ENCODE measurements at regions not wholly inside any gene's neighbourhood (a gene's known extent, or its start where the extent isn't known, plus 50 kb on each side); places are given as distances from the start of the nearest gene placed in this dataset.

DNA sequence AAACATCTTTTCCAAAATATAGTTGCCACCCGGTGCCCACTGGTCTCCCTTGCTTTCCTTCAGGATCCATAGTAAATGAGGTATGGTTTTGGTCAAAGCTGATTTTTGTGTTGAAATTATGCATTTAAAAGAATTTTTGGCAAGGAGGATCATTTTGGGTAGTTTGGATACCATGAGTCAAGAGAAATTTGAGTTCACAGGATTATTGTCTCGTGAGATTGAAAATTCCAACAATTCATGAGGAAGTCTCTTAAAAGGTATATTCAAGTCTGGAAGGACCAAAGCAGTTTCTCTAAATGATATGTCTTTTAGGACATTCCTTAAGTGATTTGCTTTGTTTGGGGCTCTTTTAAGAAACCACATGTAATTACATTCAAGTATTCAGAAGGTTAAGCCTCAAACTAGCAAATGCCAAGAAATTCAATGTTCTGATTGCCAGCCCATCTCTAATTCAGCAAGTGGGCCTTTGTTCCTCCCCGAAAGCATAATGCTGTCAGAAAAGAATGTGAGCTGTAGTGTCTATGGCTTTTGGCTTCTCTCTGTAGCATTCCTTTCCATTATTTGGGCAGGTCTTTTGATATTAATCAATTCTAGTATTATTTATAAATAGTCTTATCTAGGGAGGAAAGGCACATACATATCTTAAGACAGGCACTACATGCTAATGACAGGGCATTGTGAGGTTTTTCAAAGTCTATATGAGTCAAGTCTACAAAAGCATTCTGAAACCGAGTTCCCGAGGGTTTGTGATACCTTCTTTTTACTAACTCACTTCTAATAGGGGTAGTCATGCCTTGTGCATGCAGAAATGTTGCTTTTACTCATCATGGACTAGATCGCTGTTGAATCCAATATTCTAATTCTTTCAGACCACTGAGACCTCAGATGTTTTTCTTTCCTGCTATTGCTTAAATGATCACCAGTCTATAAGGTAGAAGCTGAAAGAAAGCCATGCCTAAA, 453.9 kb downstream of the ENC1 start:
- H2BK12ac ChIP-seq (ENCODE audit: low read depth, low read length): no peak overlapping the region
- ChIA-PET CTCF (ENCODE audit: partially characterized antibody) (interaction anchor here (0.6 kb wide), 1 partner anchor 343 kb away, joined by 3 read pairs; no protein-coding TSS in a partner anchor), POLR2A (ENCODE audit: partially characterized antibody) (no interaction called here)
- H3K23ac ChIP-seq (ENCODE audit: insufficient read length): no peak overlapping the region
- H3K4me1 ChIP-seq (replicated peaks in 1 of 4; ENCODE audit: control insufficient read depth in 3 of 4, insufficient read depth in 4 of 4, low read length in 3 of 4): peaks cover 0 to 2% (median 0%) of the 10 kb centered on the region in 4 experiments; a peak in 1 of 7 replicates
- no peak overlapping the region for H3K4me3 ChIP-seq (ENCODE audit: extremely low read depth in 1 of 4, insufficient read depth in 2 of 4, low read depth in 3 of 4, low read length in 4 of 4)
- no peaks in the 10 kb centered on the region for H3K79me2 ChIP-seq (ENCODE audit: control insufficient read depth in 1 of 2, insufficient read depth in 2 of 2, low read length in 2 of 2)
- no peak overlapping the region for H4K5ac ChIP-seq (ENCODE audit: insufficient read length, low read depth, low read length)
- no peak overlapping the region for H3K4me2 ChIP-seq (ENCODE audit: insufficient read depth in 1 of 2, low read depth in 2 of 2, low read length in 2 of 2)
- no peak for DNase-seq (ENCODE audit: low read depth in 1 of 2, low spot score in 2 of 2)
- no peak overlapping the region for H2BK20ac ChIP-seq (ENCODE audit: low read length)
- no peak overlapping the region for H3K18ac ChIP-seq (ENCODE audit: extremely low read depth, low read length)
- no peak overlapping the region for H3K27ac ChIP-seq (ENCODE audit: low read depth, low read length)
- no peaks in the 10 kb centered on the region for H3K27me3 ChIP-seq (replicated peaks in 1 of 4; ENCODE audit: control insufficient read depth in 3 of 4, extremely low read depth in 1 of 4, insufficient read depth in 3 of 4, low read length in 3 of 4)
- H4K91ac ChIP-seq (replicated peaks; ENCODE audit: insufficient read length, low read length): no peak overlapping the region
- no peak overlapping the region for H4K8ac ChIP-seq (ENCODE audit: extremely low read depth, insufficient read depth, low read length)
- no peak overlapping the region for H2BK15ac ChIP-seq (ENCODE audit: low read length)
- no peaks in the 10 kb centered on the region for H4K20me1 ChIP-seq (replicated peaks in 1 of 2; ENCODE audit: control insufficient read depth in 1 of 2, insufficient read depth in 2 of 2, low read length in 2 of 2)
- H2AK5ac ChIP-seq (ENCODE audit: low read depth, low read length): no peak overlapping the region
- H3K4ac ChIP-seq (replicated peaks; ENCODE audit: insufficient read length, low read depth, low read length): no peak overlapping the region
- no peaks in the 10 kb centered on the region for H3K36me3 ChIP-seq (ENCODE audit: control insufficient read depth in 2 of 4, insufficient read depth in 4 of 4, low read length in 3 of 4)
- no peaks in the 10 kb centered on the region; the same call in 1 of the 2 replicates for H3K23me2 ChIP-seq (ENCODE audit: low read depth, low read length)
- no peaks in the 10 kb centered on the region for H3K9me3 ChIP-seq (ENCODE audit: insufficient read depth in 2 of 2, low read depth in 1 of 2, low read length in 1 of 2)
- no peak for FAIRE-seq
- no peaks in the 10 kb centered on the region for H3K79me1 ChIP-seq (ENCODE audit: low read depth, low read length)
- H2BK120ac ChIP-seq (replicated peaks; ENCODE audit: low read depth, low read length): no peak overlapping the region
- WGBS, 2 experiments (ENCODE audit: extremely low coverage in 1 of 2, insufficient coverage in 1 of 2, insufficient read length in 1 of 2, insufficient replicate concordance in 2 of 2, low coverage in 1 of 2, low lambda C conversion rate in 2 of 2, missing lambda C conversion rate in 1 of 2): 88% methylated on average over 6 of the region's 6 CpGs; no CpG with 5 or more reads in 1 of the 2 experiments
- no peak overlapping the region for H3K14ac ChIP-seq (ENCODE audit: insufficient read length)
- no peak overlapping the region for H3K9ac ChIP-seq (replicated peaks in 1 of 4; ENCODE audit: extremely low read depth in 1 of 4, low read depth in 3 of 4, low read length in 3 of 4)
- H2AFZ ChIP-seq (ENCODE audit: low read length): no peak overlapping the region; the same call in 1 of the 2 replicates
- H3K56ac ChIP-seq (replicated peaks; ENCODE audit: insufficient read length, low read depth, low read length): no peak overlapping the region
- H2BK5ac ChIP-seq (ENCODE audit: low read depth, low read length): no peak overlapping the region
- TF ChIP-seq ZNF274 (IDR thresholded peaks at IDR 0.05; ENCODE audit: borderline replicate concordance, extremely low read depth, low read length): no peak
- TF ChIP-seq RFX5 (IDR thresholded peaks at IDR 0.05; ENCODE audit: borderline replicate concordance, low read depth, low read length): no peak
- TF ChIP-seq TAF7 (optimal IDR thresholded peaks at IDR 0.05; ENCODE audit: borderline replicate concordance, low read depth, low read length): no peak
- TF ChIP-seq CHD2 (IDR thresholded peaks at IDR 0.05; ENCODE audit: low read length): no peak
- no peak for TF ChIP-seq TAF1 (IDR thresholded peaks at IDR 0.05; ENCODE audit: low read depth, low read length)
- no peak for TF ChIP-seq NRF1 (IDR thresholded peaks at IDR 0.05; ENCODE audit: low read depth, low read length)
